ENCODE measurements at regions not wholly inside any gene's neighbourhood (a gene's known extent, or its start where the extent isn't known, plus 50 kb on each side); places are given as distances from the start of the nearest gene placed in this dataset.

- no peak for DNase-seq (ENCODE audit: extremely low spot score in 2 of 2)
- no peak for TF ChIP-seq POLR2AphosphoS5 (IDR thresholded peaks at IDR 0.05; ENCODE audit: insufficient read depth in 1 of 2, low read depth in 1 of 2)
- TF ChIP-seq, protein P1, sequence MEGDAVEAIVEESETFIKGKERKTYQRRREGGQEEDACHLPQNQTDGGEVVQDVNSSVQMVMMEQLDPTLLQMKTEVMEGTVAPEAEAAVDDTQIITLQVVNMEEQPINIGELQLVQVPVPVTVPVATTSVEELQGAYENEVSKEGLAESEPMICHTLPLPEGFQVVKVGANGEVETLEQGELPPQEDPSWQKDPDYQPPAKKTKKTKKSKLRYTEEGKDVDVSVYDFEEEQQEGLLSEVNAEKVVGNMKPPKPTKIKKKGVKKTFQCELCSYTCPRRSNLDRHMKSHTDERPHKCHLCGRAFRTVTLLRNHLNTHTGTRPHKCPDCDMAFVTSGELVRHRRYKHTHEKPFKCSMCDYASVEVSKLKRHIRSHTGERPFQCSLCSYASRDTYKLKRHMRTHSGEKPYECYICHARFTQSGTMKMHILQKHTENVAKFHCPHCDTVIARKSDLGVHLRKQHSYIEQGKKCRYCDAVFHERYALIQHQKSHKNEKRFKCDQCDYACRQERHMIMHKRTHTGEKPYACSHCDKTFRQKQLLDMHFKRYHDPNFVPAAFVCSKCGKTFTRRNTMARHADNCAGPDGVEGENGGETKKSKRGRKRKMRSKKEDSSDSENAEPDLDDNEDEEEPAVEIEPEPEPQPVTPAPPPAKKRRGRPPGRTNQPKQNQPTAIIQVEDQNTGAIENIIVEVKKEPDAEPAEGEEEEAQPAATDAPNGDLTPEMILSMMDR (IDR thresholded peaks at IDR 0.05), result no peak
- no peak for TF ChIP-seq POLR2A (IDR thresholded peaks at IDR 0.05)
- Histone ChIP-seq H3K9me3 (no peaks in the 10 kb centered on the region), H3K4me1 (no peaks in the 10 kb centered on the region), H3K36me3 (no peaks in the 10 kb centered on the region), H3K27ac (no peak overlapping the region), H3K27me3 (no peaks in the 10 kb centered on the region), H3K4me3 (no peak overlapping the region)
- intact Hi-C loops (cut with DNase I), result no loop called here
These were observed 784.5 kb upstream of the IGFBP3 start for GRCh38 chr7:46705386-46706255.

- Histone ChIP-seq H3K36me3 (no peaks in the 10 kb centered on the region), H3K27me3 (no peaks in the 10 kb centered on the region), H3K4me1 (no peaks in the 10 kb centered on the region), H3K9me3 (no peaks in the 10 kb centered on the region), H3K27ac (no peak overlapping the region), H3K4me3 (no peak overlapping the region)
- intact Hi-C loops (cut with DNase I), result no loop called here
- no peak for TF ChIP-seq POLR2A (IDR thresholded peaks at IDR 0.05)
- TF ChIP-seq, protein P1 (IDR thresholded peaks at IDR 0.05), result no peak
- TF ChIP-seq POLR2AphosphoS5 (IDR thresholded peaks at IDR 0.05; ENCODE audit: insufficient read depth in 1 of 2, low read depth in 1 of 2), result no peak
- DNase-seq (ENCODE audit: extremely low spot score in 2 of 2), result no peak
These were observed 775.7 kb upstream of the IGFBP3 start for GRCh38 chr7:46696741-46697140.

- no peak overlapping the region for H3K4me3 ChIP-seq
- H3K27me3 ChIP-seq, result no peaks in the 10 kb centered on the region
- H3K4me1 ChIP-seq, result no peaks in the 10 kb centered on the region
- no peak overlapping the region for H3K27ac ChIP-seq
- H3K36me3 ChIP-seq, result no peaks in the 10 kb centered on the region
- no peaks in the 10 kb centered on the region for H3K9me3 ChIP-seq
- TF ChIP-seq POLR2A (IDR thresholded peaks at IDR 0.05) (no peak), POLR2AphosphoS5 (IDR thresholded peaks at IDR 0.05; ENCODE audit: insufficient read depth in 1 of 2, low read depth in 1 of 2) (no peak)
- TF ChIP-seq, protein P1 (IDR thresholded peaks at IDR 0.05), result no peak
- no peak for DNase-seq (ENCODE audit: extremely low spot score in 2 of 2)
- intact Hi-C loops (cut with DNase I), result no loop called here
These were observed 774.1 kb upstream of the IGFBP3 start for GRCh38 chr7:46695051-46695708.

- H3K27ac ChIP-seq, result no peak overlapping the region
- TF ChIP-seq POLR2AphosphoS5 (IDR thresholded peaks at IDR 0.05; ENCODE audit: insufficient read depth in 1 of 2, low read depth in 1 of 2) (no peak), POLR2A (IDR thresholded peaks at IDR 0.05) (no peak)
- TF ChIP-seq, protein P1 (IDR thresholded peaks at IDR 0.05), result no peak
- H3K9me3 ChIP-seq, result no peaks in the 10 kb centered on the region
- H3K27me3 ChIP-seq, result no peaks in the 10 kb centered on the region
- H3K4me1 ChIP-seq, result no peaks in the 10 kb centered on the region
- H3K36me3 ChIP-seq, result no peaks in the 10 kb centered on the region
- DNase-seq (ENCODE audit: extremely low spot score in 2 of 2), result no peak
- intact Hi-C loops (cut with DNase I), result no loop called here
- H3K4me3 ChIP-seq, result no peak overlapping the region
These were observed 773.0 kb upstream of the IGFBP3 start for GRCh38 chr7:46694058-46694457.

DNA sequence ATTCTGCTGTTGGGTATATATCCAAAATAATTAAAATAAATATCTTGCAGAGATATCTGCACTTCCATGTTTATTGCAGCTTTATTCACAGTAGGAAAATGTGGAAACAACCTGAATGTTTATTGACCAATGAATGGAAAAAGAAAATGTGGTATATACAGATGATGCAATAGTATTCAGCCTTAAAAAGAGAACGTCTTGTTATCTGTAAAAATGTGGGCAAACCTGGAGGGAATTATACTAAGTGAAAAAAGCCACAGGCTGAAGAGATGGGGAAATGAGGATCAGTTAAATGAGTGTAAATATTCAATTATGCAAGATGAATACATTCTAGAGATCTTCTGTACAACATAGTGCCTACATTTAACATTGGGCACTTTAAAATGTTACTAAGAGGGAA is 766.1 kb upstream of the IGFBP3 start:
- Histone ChIP-seq H3K27ac (no peak overlapping the region), H3K4me3 (no peak overlapping the region), H3K4me1 (peaks cover 3% of the 10 kb centered on the region), H3K9me3 (no peaks in the 10 kb centered on the region), H3K36me3 (no peaks in the 10 kb centered on the region), H3K27me3 (no peaks in the 10 kb centered on the region)
- DNase-seq (ENCODE audit: extremely low spot score in 2 of 2), result no peak
- TF ChIP-seq POLR2AphosphoS5 (IDR thresholded peaks at IDR 0.05; ENCODE audit: insufficient read depth in 1 of 2, low read depth in 1 of 2) (no peak), POLR2A (IDR thresholded peaks at IDR 0.05) (no peak)
- TF ChIP-seq, protein P1 (IDR thresholded peaks at IDR 0.05), result no peak
- intact Hi-C loops (cut with DNase I), result no loop called here
